Anterior cingulate cortex (tissue), 58 donors: ENCODE measurements at regions not wholly inside any gene's neighbourhood (a gene's known extent, or its start where the extent isn't known, plus 50 kb on each side); places are given as distances from the start of the nearest gene placed in this dataset.
A peak's percentile ranks its signal among the peaks of the same experiment; 100 is the strongest.

Experiments used
- DNase-seq, 58 donors: peaks; one replicate each; lab custom pipeline; 2025; lab: John Stamatoyannopoulos, UW

DNA sequence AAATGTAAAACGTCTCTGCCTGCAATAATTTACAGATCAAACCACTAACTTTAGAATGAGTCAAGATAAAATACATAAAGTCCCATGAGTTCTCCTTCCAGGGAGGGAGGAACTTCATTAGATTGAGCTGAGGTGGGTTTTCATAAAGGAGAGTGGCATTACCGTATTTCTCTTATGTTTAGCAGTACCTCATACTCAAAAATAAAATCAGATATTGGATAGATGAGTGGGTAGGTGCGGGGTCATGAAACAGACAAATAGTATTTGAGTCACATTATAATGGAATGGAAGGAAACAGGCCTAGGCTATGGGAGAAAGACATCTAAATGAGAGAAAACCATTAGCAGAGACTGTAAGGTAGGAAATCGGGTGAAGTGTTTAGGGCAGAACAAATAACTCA lies 166.1 kb upstream of the SMLR1 start:
- no peak for DNase-seq

DNA sequence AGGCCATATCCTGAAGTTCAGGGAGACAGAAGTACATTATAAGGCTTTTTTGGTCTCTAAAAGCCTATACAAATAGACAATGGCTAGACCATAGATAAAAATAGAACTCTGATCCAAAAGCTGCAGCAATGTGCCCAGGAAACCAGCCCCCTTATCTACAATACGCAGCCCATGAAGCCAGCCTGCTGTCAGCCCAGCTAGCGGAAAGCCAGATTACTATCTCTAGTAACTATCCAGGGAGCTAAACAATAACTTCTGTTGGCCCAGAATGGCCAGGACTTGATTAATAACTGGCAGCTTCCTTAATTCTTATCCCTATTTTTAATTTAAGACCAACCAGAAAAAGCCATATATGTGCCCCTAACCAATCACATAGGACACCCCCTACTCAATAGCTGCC lies 160.4 kb upstream of the SMLR1 start:
- no peak for DNase-seq

DNA sequence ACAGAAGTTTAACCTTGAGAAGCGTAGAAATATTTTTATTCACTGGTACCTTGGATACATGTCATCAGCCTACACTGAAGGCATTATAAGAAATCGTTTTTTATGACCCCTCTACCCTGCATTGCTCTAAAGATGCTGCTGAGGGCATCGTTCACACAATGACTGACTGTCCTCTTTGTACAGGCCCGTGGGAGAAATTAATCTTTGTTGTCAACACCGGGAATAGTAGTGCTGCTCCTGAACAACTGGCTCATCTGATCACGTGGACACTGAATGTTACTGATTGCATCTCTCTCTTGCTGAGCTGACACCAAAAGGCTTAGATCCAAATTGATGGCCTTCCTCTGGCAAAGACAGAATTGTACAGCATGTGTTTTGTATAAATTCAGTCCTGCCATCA lies 157.1 kb upstream of the SMLR1 start:
- DNase-seq = no peak

DNA sequence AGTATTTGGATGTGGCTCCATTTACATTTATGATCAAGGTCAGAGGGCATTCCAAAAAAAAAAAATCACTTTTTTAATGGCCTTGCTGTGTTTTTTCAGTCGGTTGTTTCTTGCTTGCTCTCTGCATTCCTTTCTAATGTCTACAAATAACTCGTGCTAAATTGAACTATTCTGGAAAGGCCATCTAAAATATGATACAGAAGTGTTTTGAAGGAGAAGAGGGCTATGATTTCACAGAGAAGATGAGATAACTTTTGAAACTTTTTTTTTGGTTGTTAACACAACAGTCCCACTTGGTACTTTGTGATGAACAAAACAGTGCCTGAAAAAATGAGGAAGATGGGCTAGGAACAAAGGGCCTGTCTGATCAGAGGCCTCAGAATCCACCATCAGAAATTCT lies 156.1 kb upstream of the SMLR1 start:
- no peak for DNase-seq

DNA sequence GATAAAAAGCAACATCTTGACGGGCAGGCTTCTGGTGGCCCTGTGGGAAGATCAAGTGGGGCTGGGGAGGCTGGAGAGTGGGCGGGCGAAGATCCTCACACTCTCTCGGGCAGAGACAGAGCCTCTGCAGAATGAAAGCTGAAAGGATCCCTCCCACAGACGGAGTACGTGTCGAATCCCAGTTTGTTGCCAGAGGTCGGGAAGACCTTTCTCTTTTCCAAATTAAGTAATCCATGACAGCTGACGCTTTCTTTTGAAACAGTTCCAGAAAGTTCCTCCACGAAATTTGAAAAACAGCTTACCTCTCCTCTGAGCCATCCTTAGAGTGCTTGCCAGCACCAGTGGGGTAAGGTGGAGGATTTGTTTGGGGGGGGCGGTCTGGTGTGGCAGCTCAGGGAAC lies 155.6 kb upstream of the SMLR1 start:
- peak in 4 of 58 donors; percentile 1 to 12 (median 2) for DNase-seq

DNA sequence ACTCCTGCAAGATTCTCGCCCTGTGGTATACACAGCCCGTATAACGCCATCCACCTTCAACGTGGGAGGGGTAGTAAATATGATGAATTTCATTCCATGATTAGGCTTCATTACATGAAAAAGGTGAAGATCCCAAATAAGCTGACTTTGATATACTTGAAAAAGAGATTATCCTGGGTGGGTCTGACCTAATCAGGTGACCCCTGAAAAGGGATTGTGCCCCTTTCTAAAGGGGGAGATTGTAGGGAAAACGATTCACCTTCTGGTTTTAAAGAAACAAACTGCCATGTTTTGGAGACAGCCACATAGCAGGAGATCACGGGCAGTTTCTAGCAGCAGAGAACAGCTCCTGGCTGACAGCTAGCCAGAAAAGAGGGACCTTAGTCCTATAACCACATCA lies 155.1 kb upstream of the SMLR1 start:
- no peak for DNase-seq

DNA sequence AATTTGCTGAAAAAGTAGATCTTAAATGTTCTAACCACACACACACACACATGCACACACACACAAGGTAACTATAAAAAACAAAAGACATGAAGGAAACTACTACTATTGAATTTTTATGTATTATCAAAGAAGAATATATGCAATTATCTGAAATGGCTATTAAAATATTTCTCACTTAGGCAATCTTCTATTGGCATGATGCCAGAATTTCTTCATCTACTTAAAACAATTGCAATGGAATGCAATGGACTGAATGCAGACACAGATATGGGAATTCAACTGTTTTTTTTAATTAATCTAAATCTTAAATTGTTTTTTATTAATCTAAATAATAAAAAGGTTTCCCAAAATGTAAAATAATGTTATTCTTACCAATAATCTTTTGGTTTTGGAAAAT lies 152.6 kb upstream of the SMLR1 start:
- no peak for DNase-seq

DNA sequence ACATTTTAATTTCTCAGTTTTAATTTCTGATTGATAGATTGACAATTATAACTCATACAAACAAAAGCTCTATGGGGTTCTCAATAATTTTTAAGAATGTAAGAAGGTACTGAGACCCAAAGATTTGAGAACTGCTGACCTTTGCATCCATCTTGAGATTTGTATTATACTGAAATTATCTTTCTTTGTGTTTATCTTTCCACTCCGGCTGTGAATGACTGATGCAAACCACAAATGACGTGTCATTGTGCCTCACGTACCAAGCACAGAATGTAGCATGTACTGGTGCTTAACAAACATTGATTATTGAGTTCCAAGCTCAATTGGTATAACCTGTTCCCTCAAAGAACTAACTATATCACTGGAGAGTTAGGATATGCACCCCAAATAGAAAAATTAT lies 152.1 kb upstream of the SMLR1 start:
- no peak for DNase-seq

DNA sequence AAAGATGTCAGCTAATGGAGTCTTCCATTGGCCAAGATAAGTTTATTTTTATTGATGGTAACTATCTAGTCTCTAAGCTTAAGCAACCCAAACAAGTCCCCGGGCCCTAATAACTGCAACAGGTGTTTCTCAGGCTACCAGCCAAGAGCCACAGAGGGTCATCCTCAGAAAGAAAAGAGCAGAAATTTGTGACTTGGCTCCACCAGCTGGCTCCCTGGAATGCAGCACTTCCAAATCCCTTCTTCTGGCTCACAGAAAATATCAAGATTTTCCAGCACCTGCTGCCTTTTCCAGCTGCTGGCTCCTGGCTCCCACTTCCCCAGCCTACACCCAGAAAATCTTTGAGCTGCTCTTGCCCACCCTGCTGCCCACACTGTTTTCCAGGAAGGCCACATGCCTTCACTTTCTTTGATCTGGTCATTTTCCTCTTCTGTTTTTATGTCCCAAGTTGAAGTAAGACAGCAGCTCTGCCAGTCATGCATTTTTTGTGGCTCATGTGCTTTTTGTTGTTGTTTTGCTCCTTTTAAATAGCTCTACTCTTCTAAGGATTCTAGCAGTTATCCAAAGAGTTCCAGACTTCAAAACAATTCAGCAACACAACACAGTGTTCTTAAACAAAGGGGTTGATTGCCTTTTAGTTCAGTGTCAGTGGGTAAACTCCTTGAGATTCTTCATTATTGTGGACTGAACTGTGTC lies 151.0 kb upstream of the SMLR1 start:
- no peak for DNase-seq

DNA sequence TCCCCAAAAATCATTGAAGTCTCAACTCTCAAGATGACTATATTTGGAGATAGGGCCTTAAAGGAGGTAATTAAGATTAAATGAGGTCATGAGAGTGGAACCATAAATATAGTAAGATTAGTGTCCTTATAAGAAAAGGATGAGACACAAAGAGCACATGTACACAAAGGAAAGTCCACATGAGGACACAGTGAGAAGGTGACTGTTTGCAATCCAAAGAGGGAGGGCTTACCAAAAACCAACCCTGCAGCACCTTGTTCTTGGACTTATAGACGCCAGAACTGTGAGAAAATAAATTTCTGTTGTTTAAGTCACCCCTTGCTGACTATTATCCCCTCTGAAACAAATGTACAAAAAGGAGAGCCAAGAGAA lies 150.4 kb upstream of the SMLR1 start:
- no peak for DNase-seq

DNA sequence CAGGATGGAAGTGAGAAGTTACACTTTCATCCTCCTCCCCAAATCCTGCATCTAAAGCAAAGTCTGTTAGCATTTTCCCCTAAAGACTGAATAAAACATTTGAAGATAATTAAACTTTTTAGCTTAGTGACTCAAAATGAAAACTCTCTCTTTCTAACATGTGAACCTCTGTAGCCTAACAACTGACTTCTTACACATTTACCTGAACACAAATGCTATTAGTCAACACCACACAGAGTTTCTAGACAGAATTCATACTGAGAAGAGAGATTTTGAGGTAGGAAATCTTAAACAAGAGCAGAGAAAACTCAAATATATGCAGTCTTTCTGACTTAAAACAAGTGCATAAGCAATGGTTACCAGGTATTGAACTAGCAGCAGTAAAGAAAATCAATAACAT lies 149.9 kb upstream of the SMLR1 start:
- DNase-seq = no peak

DNA sequence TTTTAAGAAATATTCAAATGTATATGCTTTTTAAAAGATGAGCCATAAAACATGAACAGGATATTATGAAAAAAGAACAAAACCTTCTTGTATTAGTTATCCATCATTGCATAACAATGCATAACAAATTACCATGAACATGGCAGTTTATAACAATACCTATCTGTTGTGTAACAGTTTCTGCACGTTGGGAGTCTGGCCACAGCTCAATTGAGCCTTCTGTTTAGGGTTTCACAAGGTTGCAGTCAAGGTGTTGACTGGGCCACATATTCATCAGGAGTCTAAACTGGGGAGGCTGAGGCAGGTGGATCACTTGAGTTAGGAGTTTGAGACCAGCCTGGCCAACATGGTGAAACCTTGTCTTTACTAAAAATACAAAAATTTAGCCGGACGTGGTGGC lies 149.4 kb upstream of the SMLR1 start:
- DNase-seq = no peak

DNA sequence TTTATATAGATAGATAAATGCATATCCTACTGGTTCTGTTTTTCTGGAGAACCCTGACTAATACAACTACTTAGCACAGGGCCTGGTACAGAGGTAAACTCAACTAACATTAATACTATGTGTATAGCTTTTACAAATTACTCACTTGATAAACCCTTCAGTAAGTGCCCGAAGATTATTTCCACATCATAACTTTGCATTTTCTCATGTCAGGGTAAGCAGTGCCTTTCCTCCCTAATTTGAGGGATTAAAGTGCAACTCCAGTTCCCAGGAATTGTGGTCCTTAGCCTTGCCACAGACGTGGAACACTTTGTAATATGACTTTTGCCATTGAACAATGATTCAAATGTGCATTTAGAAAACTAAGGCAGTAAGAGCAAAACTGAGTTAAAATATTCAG lies 147.5 kb upstream of the SMLR1 start:
- DNase-seq = no peak

DNA sequence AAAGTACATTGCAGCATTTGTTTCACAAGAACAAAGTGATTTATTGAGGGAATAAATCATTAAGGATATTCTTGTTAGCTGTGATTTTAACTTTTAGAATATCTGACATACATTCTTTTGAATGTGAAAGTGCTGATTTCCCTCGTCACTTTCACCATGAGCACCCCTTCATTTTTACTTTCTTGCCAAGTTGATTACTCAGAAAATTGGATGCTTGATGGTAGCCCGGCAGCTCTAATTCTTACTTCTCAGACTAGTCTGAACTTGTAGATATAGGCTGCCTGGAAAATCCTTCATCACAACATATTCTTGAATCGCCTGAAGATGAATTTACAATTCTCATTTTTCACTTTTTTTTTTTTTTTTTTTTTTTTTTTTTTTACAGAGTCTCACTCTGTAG lies 147.1 kb upstream of the SMLR1 start:
- DNase-seq = no peak

DNA sequence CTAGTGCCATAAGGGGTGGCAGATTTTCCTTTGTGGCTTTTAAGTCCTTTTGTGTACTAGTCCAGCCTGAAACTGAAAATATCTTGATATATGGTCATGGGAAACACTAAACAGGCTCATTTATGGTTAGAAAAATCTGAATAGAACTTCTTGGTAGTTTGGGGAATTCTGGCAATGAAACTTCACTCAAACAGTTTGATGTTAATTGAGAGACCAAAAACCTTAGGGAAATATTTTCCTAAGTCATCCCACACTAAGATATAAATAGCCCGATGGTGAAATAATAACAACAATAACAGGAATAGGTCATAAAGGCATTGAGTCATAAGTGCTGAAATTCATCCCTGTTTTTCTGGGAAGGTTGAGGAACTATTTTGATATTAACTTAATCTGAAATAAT lies 146.2 kb upstream of the SMLR1 start:
- no peak for DNase-seq

DNA sequence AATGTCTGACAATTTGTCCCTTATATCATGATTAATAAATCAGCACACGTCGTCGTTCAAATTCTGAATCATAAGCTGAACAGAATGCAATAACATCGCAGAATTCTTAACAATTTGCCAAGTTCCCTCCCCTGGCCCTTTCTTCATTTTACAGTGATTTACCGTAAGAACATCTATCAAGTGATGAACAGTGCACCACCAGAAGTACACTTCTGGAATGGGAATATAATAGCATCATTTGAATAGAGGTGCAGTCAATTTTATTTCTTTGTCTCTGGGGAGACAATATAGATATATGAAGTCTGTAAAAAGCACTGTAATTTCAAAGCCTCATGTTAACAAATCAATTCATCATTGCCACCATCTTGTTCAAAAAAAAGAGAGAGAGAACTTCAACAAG lies 145.1 kb upstream of the SMLR1 start:
- no peak for DNase-seq

DNA sequence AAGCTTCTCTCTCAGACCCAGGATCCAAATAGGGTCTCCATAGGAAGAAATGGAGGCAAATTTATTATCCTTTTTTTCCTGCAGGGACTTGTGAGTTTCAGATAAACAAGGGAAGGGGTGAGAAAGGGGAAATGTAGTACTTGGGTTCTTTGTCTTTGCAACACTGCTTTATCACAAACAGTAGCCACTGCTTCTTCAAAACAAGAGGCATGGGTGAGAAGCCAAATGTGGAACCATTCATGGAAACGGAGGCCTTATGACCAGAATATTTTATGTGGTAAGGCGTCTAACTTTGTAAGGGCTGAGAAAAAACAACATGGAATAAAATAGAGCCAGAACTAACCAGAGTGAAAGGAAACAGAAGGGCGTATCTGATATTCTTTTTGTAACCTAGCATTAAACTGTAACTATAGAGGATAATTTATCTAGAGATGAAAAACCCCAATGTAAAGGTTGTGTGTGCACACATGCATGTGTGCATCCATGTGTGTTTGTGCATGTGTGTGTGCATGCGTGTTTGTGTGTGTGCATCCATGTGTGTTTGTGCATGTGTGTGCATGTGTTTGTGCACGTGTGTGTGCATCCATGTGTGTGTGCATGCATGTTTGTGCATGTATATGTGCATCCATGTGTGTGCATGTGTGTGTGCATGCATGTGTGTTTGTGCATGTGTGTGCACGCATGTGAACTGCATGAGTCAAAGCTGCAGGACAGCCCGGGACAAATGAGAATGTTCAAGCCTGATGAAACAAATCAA lies 143.3 kb upstream of the SMLR1 start:
- DNase-seq = no peak

DNA sequence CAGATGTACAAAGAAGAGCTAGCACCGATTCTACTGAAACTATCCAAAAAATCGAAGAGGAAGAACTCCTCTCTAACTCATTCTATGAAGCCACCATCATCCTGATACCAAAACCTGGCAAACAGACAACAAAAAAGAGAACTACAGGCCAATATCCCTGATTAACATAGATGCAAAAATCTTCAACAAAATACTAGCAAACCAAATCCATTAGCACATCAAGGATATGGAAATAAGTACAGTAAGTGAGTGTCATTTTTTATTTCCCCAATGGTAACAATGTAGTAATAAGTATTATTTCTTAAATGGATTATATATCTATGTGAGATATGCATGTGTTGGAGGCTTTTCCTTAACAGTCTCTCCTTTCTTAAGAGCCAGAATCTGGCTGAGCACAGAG lies 134.5 kb upstream of the SMLR1 start:
- DNase-seq = no peak

DNA sequence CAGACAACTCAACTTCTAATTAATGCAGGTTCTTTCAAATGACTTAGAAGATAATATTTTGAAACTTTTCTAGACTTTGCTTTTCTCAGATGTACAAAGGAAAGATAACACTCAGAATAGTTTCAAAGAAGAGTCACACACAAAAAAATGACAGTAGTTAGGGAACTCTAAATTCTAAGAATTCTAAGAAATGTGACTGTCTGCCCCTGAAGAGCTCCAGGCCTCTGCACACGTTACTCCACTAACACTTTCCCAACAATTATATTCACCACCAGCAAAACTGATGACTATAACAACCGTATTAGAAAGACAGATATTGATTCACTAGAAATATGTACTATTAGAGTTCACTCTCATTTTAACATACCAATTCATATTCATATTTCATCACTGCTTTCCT lies 133.3 kb upstream of the SMLR1 start:
- no peak for DNase-seq

DNA sequence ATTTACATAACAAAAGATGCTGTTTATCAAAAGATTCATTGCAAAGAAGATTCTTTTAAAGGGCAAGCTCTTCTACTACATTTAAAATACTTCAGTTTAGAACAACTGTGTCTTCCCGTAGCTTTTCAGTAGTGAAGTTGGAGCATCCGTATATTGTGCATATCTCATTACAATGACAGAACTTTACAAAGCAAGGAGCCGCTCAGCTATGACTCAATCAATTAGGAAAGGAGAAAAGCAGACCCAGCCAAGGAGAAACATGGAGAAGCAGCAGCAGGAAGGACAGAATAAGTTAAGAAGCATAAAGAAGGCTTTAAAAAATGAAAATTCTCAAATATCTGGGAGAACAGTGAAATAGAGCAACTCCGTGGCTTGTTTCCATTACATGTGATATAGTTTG lies 132.6 kb upstream of the SMLR1 start:
- DNase-seq = no peak

DNA sequence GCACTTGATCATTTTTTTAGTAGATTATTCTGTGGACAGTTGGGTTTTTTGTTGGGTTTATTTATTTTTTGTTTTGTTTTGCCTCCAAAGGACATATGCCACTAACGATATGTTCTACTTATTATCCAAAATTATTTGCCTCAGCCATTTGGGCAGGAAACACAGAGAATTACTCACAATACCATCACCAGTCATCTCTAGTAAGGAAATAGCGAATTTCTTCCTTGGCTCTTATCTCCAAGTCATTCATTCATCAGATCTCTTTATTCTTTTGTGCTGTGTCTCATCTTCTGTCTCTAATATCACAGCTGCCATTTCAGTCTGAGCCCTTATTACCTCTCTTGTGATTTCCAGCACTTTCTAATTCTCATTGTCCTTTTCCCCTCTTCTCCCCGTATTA lies 130.4 kb upstream of the SMLR1 start:
- no peak for DNase-seq

DNA sequence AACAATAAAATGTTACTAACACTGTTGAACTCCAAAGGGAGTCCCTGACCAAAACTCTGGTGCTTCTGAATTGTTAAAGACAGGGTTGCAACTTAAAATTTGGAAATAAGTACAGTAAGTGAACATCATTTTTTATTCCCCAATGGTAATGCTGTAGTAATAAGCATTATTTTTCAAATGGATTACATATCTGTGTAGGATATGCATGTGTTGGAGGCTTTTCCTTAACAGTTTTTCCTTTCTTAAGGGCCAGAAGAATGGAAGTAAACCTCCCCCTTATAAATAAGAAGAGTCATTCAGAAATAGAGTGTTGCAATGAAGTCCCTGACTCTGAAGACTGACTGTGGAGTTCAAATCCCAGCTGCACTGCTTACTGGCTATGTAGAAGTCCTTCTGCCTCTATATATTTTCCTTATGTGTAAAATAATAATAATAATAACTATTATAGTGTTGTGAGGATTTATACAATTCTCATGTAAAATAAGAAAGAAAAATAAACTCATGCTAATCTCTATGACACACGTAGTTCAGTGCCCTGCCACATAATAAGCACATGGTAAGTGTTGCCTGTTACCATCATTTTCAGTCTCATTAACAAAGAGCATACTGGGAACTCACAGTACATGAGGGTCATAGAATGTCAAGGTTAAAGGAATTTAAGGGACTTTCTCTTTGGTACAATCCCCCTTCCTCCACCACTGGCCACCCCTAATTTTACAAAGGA lies 129.8 kb upstream of the SMLR1 start:
- no peak for DNase-seq
